HCT116 (cell line): ENCODE measurements at regions not wholly inside any gene's neighbourhood (a gene's known extent, or its start where the extent isn't known, plus 50 kb on each side); places are given as distances from the start of the nearest gene placed in this dataset.

Experiments used
- ATAC-seq: fragments of 200-7000 bp; cut with Tn5 transposase; 2 replicates; pipeline ENCODE4 v1.9.1; 2020; ENCODE audit warnings: mild to moderate bottlenecking, moderate library complexity
- BruUV-seq: library from RNA; stranded (reverse); fragments of 400-500 nt; replicated peaks from 2 replicates; lab custom pipeline; 2021; lab: Mats Ljungman, UMichigan
- CTCF ChIA-PET: fragments of 300-600 bp; sonication (Branson Sonifier 250); formaldehyde crosslinking; loops from one replicate; lab custom pipeline; 2021; ENCODE audit warnings: antibody characterized with exemption; lab: Charles Lee
- POLR2A ChIA-PET: fragments of 300-600, 350-600 bp; sonication (Branson Sonifier 250); formaldehyde crosslinking; loops from one replicate; lab custom pipeline; 2021; ENCODE audit warnings: antibody characterized with exemption; lab: Charles Lee
- RAD21 ChIA-PET, 2 experiments: fragments of 300-600 bp; sonication (Branson Sonifier 250); formaldehyde crosslinking; loops; one replicate each; lab custom pipeline; 2023; ENCODE audit warnings: low total read pairs in 2 of 2; ENCODE audit not compliant: uncharacterized antibody in 2 of 2, unreplicated experiment in 2 of 2, low non-redundant PET in 1 of 2; lab: Charles Lee
- DNase-seq: peaks from one replicate; pipeline ENCODE4 v3.0.0-alpha.2; 2010; ENCODE audit warnings: low read depth, low spot score
- H2AFZ ChIP-seq: fragments of 200-600 bp; shearing (Covaris generic), sonication (generic); 2 replicates; pipeline ENCODE4 v1.6.1; 2017; ENCODE audit warnings: low read depth, mixed run types, mixed read lengths, antibody characterized with exemption, low read length; ENCODE audit not compliant: poor library complexity, severe bottlenecking
- H3K27ac ChIP-seq: 2 replicates; pipeline ENCODE4 v1.5.1; 2012; ENCODE audit warnings: low read depth, low read length
- H3K27me3 ChIP-seq: fragments of 200-600 bp; sonication (generic); 2 replicates; pipeline ENCODE4 v1.6.1; 2016; ENCODE audit warnings: mixed run types, low read length, mixed read lengths; ENCODE audit not compliant: insufficient read depth
- H3K36me3 ChIP-seq, 2 experiments: fragments of 200-500 bp in 1 of 2; fragments of 200-600 bp in 1 of 2; sonication (Bioruptor generic) in 1 of 2; sonication (generic) in 1 of 2; 2 replicates each; pipeline versions ENCODE4 v1.5.1 to v1.6.1; 2014 to 2016; ENCODE audit warnings: low read length in 2 of 2, inconsistent platforms in 1 of 2, mixed read lengths in 1 of 2, mixed run types in 1 of 2; ENCODE audit not compliant: insufficient read depth in 2 of 2, control insufficient read depth in 1 of 2
- H3K4me1 ChIP-seq, 2 experiments: fragments of 200-600 bp in 1 of 2; sonication (generic) in 1 of 2; 2 replicates each; pipeline versions ENCODE4 v1.5.1 to v1.6.1; 2012 to 2017; ENCODE audit warnings: low read length in 2 of 2, inconsistent platforms in 1 of 2, mild to moderate bottlenecking in 1 of 2, mixed read lengths in 1 of 2, mixed run types in 1 of 2, moderate library complexity in 1 of 2; ENCODE audit not compliant: insufficient read depth in 2 of 2, control insufficient read depth in 1 of 2
- H3K4me2 ChIP-seq: fragments of 200-600 bp; sonication (generic); 2 replicates; pipeline ENCODE4 v1.6.1; 2017; ENCODE audit warnings: mixed run types, low read length, mixed read lengths
- H3K4me3 ChIP-seq, 2 experiments: fragments of 200-600 bp in 1 of 2; sonication (generic) in 1 of 2; replicated peaks in 1 of 2; 2 replicates each; pipeline ENCODE4 v1.5.1; 2011 to 2016; ENCODE audit warnings: low read length in 2 of 2, control low read depth in 1 of 2, low read depth in 1 of 2, mild to moderate bottlenecking in 1 of 2, mixed read lengths in 1 of 2, mixed run types in 1 of 2
- H3K79me2 ChIP-seq: fragments of 200-600 bp; sonication (generic); 2 replicates; pipeline ENCODE4 v1.6.1; 2017; ENCODE audit warnings: mild to moderate bottlenecking, mixed run types, low read length, moderate library complexity, mixed read lengths; ENCODE audit not compliant: insufficient read depth
- H3K9ac ChIP-seq: fragments of 200-600 bp; sonication (generic); 2 replicates; pipeline ENCODE4 v1.6.1; 2016; ENCODE audit warnings: low read length, mixed read lengths
- H3K9me2 ChIP-seq: fragments of 200-600 bp; sonication (generic), shearing (Covaris generic); 2 replicates; pipeline ENCODE4 v1.6.1; 2017; ENCODE audit warnings: mixed run types, mild to moderate bottlenecking, moderate library complexity; ENCODE audit not compliant: insufficient read depth
- H3K9me3 ChIP-seq, 2 experiments: fragments of 200-500 bp in 1 of 2; fragments of 200-600 bp in 1 of 2; sonication (Bioruptor generic) in 1 of 2; sonication (generic) in 1 of 2; 2 replicates each; pipeline ENCODE4 v1.6.1; 2014 to 2017; ENCODE audit warnings: low read length in 2 of 2, mixed read lengths in 2 of 2, inconsistent platforms in 1 of 2, low read depth in 1 of 2, mild to moderate bottlenecking in 1 of 2, mixed run types in 1 of 2, moderate library complexity in 1 of 2; ENCODE audit not compliant: control insufficient read depth in 1 of 2, insufficient read depth in 1 of 2
- H4K20me1 ChIP-seq: fragments of 200-600 bp; sonication (generic), shearing (Covaris generic); 2 replicates; pipeline ENCODE4 v1.6.1; 2017; ENCODE audit warnings: mixed run types, mild to moderate bottlenecking, moderate library complexity; ENCODE audit not compliant: insufficient read depth
- EGR1 ChIP-seq: IDR thresholded peaks from 2 replicates; pipeline ENCODE4 v1.6.1; 2012; ENCODE audit warnings: low read depth
- EZH2phosphoT487 ChIP-seq: fragments of 200-600 bp; IDR thresholded peaks from 2 replicates; pipeline ENCODE4 v1.6.1; 2018; ENCODE audit warnings: antibody characterized with exemption, borderline replicate concordance
- JUND ChIP-seq: IDR thresholded peaks from 2 replicates; pipeline ENCODE4 v1.6.1; 2012
- POLR2A ChIP-seq: IDR thresholded peaks from 2 replicates; pipeline ENCODE4 v1.7.0; 2011; ENCODE audit warnings: borderline replicate concordance; ENCODE audit not compliant: insufficient read depth, insufficient read length; ENCODE audit errors: extremely low read depth
- RAD21 ChIP-seq: IDR thresholded peaks from 2 replicates; pipeline ENCODE4 v1.6.1; 2012; ENCODE audit warnings: low read depth, mild to moderate bottlenecking
- SIN3A ChIP-seq: IDR thresholded peaks from 2 replicates; pipeline ENCODE4 v1.6.1; 2012; ENCODE audit warnings: low read depth
- SRF ChIP-seq: IDR thresholded peaks from 2 replicates; pipeline ENCODE4 v1.6.1; 2012; ENCODE audit warnings: low read depth
- YY1 ChIP-seq: IDR thresholded peaks from 2 replicates; pipeline ENCODE4 v1.6.1; 2011; ENCODE audit warnings: low read length, low read depth, moderate library complexity, mild to moderate bottlenecking; ENCODE audit not compliant: insufficient replicate concordance; ENCODE audit errors: extremely low read depth
- intact Hi-C: fragments of 100-400 bp; cut with micrococcal nuclease; formaldehyde crosslinking; loops from 2 replicates; pipeline ENCODE4 v1.10.0; 2022
- TF ChIP-seq, protein P1 (sequence below): IDR thresholded peaks from 2 replicates; pipeline ENCODE4 v1.6.1; 2012
- TF ChIP-seq, protein P2 (sequence below): IDR thresholded peaks from 2 replicates; pipeline ENCODE4 v1.6.1; 2011; ENCODE audit warnings: mild to moderate bottlenecking, low read length, moderate library complexity; ENCODE audit not compliant: insufficient replicate concordance; ENCODE audit errors: extremely low read depth
- TF ChIP-seq, protein P3 (sequence below), 3 experiments: fragments of 200-600 bp in 1 of 3; sonication (generic) in 1 of 3; IDR thresholded peaks in 2 of 3; conservative IDR thresholded peaks in 1 of 3; 2 replicates each; pipeline ENCODE4 v1.5.1; 2012 to 2017; ENCODE audit warnings: low read depth in 2 of 3, low read length in 2 of 3, antibody characterized with exemption in 1 of 3, borderline replicate concordance in 1 of 3, control low read depth in 1 of 3, mild to moderate bottlenecking in 1 of 3, mixed read lengths in 1 of 3, mixed run types in 1 of 3, moderate library complexity in 1 of 3; ENCODE audit not compliant: insufficient read depth in 1 of 3

DNA sequence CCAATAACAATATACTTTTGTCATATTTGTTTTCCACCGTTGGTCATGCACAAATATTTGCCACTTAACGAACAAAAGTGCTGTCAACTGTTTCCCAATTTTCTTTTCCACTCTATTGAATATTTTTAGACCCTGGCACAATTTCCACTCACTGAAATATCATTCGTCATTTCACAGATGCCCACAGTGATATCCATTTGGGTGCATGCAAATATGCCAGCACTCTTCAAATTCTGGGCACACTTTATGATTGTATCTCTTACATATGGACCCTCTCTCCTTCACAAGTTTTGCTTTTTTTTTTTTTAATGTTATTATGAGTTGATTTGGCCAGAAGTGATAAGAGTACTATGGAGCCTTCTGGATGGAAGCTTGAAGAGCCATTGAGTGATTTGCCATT, 1557.3 kb upstream of the FLRT2 start:
- no peak for DNase-seq
- CTCF ChIA-PET: no interaction called here
- H2AFZ ChIP-seq: no peak overlapping the region
- H3K27ac ChIP-seq: no peak overlapping the region
- H3K36me3 ChIP-seq: no peaks in the 10 kb centered on the region
- no TSS peak for BruUV-seq
- RAD21 ChIA-PET: no interaction called here
- POLR2A ChIA-PET: no interaction called here
- no peak overlapping the region for H3K4me2 ChIP-seq
- H3K79me2 ChIP-seq: no peaks in the 10 kb centered on the region
- no peaks in the 10 kb centered on the region for H3K9me2 ChIP-seq
- H3K4me1 ChIP-seq: no peaks in the 10 kb centered on the region
- H4K20me1 ChIP-seq: no peaks in the 10 kb centered on the region
- H3K4me3 ChIP-seq: no peak overlapping the region
- H3K27me3 ChIP-seq: no peaks in the 10 kb centered on the region
- intact Hi-C loops: no loop called here
- peaks cover 0 to 24% of the 10 kb centered on the region in 2 experiments; a peak in 2 of 4 replicates for H3K9me3 ChIP-seq
- H3K9ac ChIP-seq: no peak overlapping the region
- ATAC-seq: no peak
- TF ChIP-seq, protein P1, sequence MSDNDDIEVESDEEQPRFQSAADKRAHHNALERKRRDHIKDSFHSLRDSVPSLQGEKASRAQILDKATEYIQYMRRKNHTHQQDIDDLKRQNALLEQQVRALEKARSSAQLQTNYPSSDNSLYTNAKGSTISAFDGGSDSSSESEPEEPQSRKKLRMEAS: no peak
- TF ChIP-seq POLR2A (no peak), RAD21 (no peak), SIN3A (no peak), EGR1 (no peak), SRF (no peak), YY1 (no peak), JUND (no peak), EZH2phosphoT487 (no peak)
- TF ChIP-seq, protein P2, sequence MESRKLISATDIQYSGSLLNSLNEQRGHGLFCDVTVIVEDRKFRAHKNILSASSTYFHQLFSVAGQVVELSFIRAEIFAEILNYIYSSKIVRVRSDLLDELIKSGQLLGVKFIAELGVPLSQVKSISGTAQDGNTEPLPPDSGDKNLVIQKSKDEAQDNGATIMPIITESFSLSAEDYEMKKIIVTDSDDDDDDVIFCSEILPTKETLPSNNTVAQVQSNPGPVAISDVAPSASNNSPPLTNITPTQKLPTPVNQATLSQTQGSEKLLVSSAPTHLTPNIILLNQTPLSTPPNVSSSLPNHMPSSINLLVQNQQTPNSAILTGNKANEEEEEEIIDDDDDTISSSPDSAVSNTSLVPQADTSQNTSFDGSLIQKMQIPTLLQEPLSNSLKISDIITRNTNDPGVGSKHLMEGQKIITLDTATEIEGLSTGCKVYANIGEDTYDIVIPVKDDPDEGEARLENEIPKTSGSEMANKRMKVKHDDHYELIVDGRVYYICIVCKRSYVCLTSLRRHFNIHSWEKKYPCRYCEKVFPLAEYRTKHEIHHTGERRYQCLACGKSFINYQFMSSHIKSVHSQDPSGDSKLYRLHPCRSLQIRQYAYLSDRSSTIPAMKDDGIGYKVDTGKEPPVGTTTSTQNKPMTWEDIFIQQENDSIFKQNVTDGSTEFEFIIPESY: no peak
- TF ChIP-seq, protein P3, sequence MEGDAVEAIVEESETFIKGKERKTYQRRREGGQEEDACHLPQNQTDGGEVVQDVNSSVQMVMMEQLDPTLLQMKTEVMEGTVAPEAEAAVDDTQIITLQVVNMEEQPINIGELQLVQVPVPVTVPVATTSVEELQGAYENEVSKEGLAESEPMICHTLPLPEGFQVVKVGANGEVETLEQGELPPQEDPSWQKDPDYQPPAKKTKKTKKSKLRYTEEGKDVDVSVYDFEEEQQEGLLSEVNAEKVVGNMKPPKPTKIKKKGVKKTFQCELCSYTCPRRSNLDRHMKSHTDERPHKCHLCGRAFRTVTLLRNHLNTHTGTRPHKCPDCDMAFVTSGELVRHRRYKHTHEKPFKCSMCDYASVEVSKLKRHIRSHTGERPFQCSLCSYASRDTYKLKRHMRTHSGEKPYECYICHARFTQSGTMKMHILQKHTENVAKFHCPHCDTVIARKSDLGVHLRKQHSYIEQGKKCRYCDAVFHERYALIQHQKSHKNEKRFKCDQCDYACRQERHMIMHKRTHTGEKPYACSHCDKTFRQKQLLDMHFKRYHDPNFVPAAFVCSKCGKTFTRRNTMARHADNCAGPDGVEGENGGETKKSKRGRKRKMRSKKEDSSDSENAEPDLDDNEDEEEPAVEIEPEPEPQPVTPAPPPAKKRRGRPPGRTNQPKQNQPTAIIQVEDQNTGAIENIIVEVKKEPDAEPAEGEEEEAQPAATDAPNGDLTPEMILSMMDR (IDR thresholded peaks at IDR 0.05 in 2 of 3, conservative IDR thresholded peaks at IDR 0.05 in 1 of 3; ENCODE audit: borderline replicate concordance in 1 of 3, insufficient read depth in 1 of 3, low read depth in 2 of 3, low read length in 2 of 3): no peak
